ENCODE measurements at regions not wholly inside any gene's neighbourhood (a gene's known extent, or its start where the extent isn't known, plus 50 kb on each side); places are given as distances from the start of the nearest gene placed in this dataset.

- TF ChIP-seq CTCF (IDR thresholded peaks at IDR 0.05; ENCODE audit: insufficient read depth, low read depth, low read length) (no peak), EZH2 (IDR thresholded peaks at IDR 0.05; ENCODE audit: insufficient read depth, low read length) (no peak)
Observed at GRCh38 chr4:25547343-25547742, 108.3 kb upstream of the SLC34A2 start.

Measured in astrocyte (in vitro differentiated cells and primary cell).